SJCRH30 (cell line): ENCODE measurements at regions not wholly inside any gene's neighbourhood (a gene's known extent, or its start where the extent isn't known, plus 50 kb on each side); places are given as distances from the start of the nearest gene placed in this dataset.

ENCODE experiments used
- DNase-seq, 2 experiments: peaks; one replicate each; pipeline ENCODE4 v3.0.0-alpha.2; 2015 to 2020
- H3K27ac ChIP-seq: fragments of 250-450 bp; sonication (Bioruptor Pico); 2 replicates; pipeline ENCODE4 v1.5.1; 2020; ENCODE audit warnings: mild to moderate bottlenecking, moderate library complexity
- H3K27me3 ChIP-seq: fragments of 250-450 bp; sonication (Bioruptor Pico); 2 replicates; pipeline ENCODE4 v1.5.1; 2020; ENCODE audit warnings: mild to moderate bottlenecking, moderate library complexity
- H3K36me3 ChIP-seq: fragments of 250-450 bp; sonication (Bioruptor Pico); 2 replicates; pipeline ENCODE4 v1.5.1; 2020; ENCODE audit warnings: mild to moderate bottlenecking, moderate library complexity
- H3K4me1 ChIP-seq: fragments of 250-450 bp; sonication (Bioruptor Pico); 2 replicates; pipeline ENCODE4 v1.5.1; 2020; ENCODE audit warnings: mild to moderate bottlenecking, moderate library complexity
- H3K4me3 ChIP-seq: fragments of 250-450 bp; sonication (Bioruptor Pico); 2 replicates; pipeline ENCODE4 v1.5.1; 2020; ENCODE audit warnings: mild to moderate bottlenecking, moderate library complexity
- H3K9me3 ChIP-seq: fragments of 250-450 bp; sonication (Bioruptor Pico); replicated peaks from 2 replicates; pipeline ENCODE4 v1.5.1; 2020; ENCODE audit warnings: mild to moderate bottlenecking, moderate library complexity

- no peaks in the 10 kb centered on the region for H3K27me3 ChIP-seq
- no peaks in the 10 kb centered on the region for H3K9me3 ChIP-seq
- H3K36me3 ChIP-seq = no peaks in the 10 kb centered on the region
- no peak overlapping the region for H3K4me3 ChIP-seq
- DNase-seq = no peak
- H3K27ac ChIP-seq = no peak overlapping the region
- no peaks in the 10 kb centered on the region for H3K4me1 ChIP-seq
Observed at GRCh38 chr5:91998774-91999173, 615.7 kb upstream of the ARRDC3 start.

- H3K36me3 ChIP-seq = no peaks in the 10 kb centered on the region
- H3K4me1 ChIP-seq = peaks cover 10% of the 10 kb centered on the region
- H3K27me3 ChIP-seq = no peaks in the 10 kb centered on the region
- no peak overlapping the region for H3K4me3 ChIP-seq
- H3K9me3 ChIP-seq = no peaks in the 10 kb centered on the region
- H3K27ac ChIP-seq = no peak overlapping the region
- DNase-seq = no peak
Observed at GRCh38 chr5:91983869-91984268, 600.8 kb upstream of the ARRDC3 start.

DNA sequence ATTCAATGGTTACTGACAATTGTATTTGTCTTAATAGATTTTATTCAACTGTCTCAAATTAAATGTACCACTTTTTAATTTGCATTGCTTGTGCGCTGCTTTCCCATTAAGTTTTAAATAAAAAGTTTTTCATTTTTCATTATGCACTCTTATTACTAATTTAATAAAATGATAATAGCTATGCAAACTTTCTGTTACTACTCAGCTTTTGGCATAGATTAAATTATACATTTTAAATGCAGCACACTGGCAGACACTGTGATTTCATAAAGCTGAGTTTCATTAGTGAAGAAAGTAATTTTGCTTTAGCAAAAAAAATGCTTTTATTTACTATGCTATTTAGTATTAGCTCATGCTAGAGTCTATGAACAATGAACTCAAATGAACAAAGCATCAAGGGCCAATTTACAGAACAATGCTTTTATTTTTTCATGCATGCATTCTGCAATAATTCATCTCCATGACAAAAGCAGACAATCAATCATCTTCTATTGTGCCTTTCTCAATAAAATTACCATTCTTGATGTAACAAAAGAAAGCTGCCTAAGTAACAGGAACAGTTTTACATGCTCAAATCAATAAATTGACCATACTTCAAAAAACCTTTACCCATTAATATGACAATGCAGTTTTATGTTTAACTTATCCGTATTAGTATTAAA is 595.2 kb upstream of the ARRDC3 start:
- no peaks in the 10 kb centered on the region for H3K9me3 ChIP-seq
- H3K4me3 ChIP-seq = no peak overlapping the region
- H3K4me1 ChIP-seq = peaks cover 50% of the 10 kb centered on the region
- H3K27me3 ChIP-seq = no peaks in the 10 kb centered on the region
- H3K36me3 ChIP-seq = no peaks in the 10 kb centered on the region
- peak overlapping the region; percentile 89 for H3K27ac ChIP-seq
- peak in 1 of 2 experiments; percentile 26 for DNase-seq

DNA sequence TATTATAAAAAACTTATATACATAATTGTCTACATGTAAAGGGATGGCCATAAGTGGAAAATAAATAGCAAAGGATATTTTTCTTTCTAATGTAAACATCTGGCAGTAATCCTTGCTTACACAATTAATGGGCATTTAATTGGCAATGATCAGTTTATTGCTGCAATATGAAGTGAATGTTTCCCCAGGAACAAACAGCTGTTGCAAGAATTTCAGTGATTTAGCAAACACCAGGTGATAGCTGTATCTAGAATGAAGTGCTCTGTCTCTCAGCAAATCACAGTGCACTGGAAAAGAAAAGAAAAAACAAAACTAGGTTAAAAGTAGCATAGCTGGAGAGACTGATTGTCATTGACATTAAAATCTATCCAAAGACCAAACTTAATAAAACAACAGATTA is 594.5 kb upstream of the ARRDC3 start:
- H3K4me1 ChIP-seq = peaks cover 50% of the 10 kb centered on the region
- DNase-seq = peak; percentile 57 to 93
- H3K27ac ChIP-seq = peak overlapping the region; percentile 89

GRCh38 chr5:91976451-91976850 is 593.3 kb upstream of the ARRDC3 start:
- Histone ChIP-seq H3K36me3 (no peaks in the 10 kb centered on the region), H3K27ac (peak overlapping the region; percentile 89), H3K4me1 (peaks cover 50% of the 10 kb centered on the region), H3K9me3 (0 out of 2 replicates have a peak, but pooled peaks cover 2% of the 10 kb centered on the region), H3K27me3 (no peaks in the 10 kb centered on the region), H3K4me3 (0 out of 2 replicates have a peak overlapping the region, but pooled peaks have one; percentile 4)
- DNase-seq = peak; percentile 48 to 80

More for the DNA sequence above, 594.5 kb upstream of the ARRDC3 start:
- no peaks in the 10 kb centered on the region for H3K9me3 ChIP-seq
- H3K27me3 ChIP-seq = no peaks in the 10 kb centered on the region
- no peaks in the 10 kb centered on the region for H3K36me3 ChIP-seq
- H3K4me3 ChIP-seq = no peak overlapping the region

DNA sequence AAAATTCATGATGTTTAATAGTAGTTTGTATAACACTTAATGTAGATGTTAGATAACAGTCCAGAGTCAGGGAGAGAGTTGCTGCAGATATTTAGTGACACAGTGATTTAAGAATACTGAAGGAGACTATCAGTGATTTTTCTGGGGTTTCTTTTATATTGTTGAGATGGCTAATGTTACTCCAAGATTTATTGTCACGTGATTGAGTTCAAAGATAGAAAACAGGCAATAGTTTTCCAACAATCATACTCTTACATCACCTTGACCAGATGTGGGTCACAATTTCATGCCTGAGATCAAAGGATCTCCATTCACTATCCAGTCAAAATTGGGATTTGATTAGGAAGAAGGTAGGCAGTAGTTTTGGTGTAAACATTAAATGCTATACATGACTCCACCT is 580.0 kb upstream of the ARRDC3 start:
- Histone ChIP-seq H3K27ac (no peak overlapping the region), H3K4me3 (no peak overlapping the region), H3K27me3 (no peaks in the 10 kb centered on the region), H3K9me3 (no peaks in the 10 kb centered on the region; the same call in 1 of the 2 replicates), H3K4me1 (no peaks in the 10 kb centered on the region), H3K36me3 (no peaks in the 10 kb centered on the region)
- no peak for DNase-seq

- H3K9me3 ChIP-seq = no peaks in the 10 kb centered on the region; the same call in 1 of the 2 replicates
- DNase-seq = no peak
- peaks cover 35% of the 10 kb centered on the region for H3K4me1 ChIP-seq
- no peaks in the 10 kb centered on the region for H3K27me3 ChIP-seq
- no peak overlapping the region for H3K4me3 ChIP-seq
- H3K27ac ChIP-seq = no peak overlapping the region
- H3K36me3 ChIP-seq = no peaks in the 10 kb centered on the region
Observed at GRCh38 chr5:91957666-91958065, 574.5 kb upstream of the ARRDC3 start.

GRCh38 chr5:91956738-91957137 is 573.6 kb upstream of the ARRDC3 start:
- peak; percentile 44 to 71 for DNase-seq
- Histone ChIP-seq H3K27ac (peak overlapping the region; percentile 91), H3K36me3 (no peaks in the 10 kb centered on the region), H3K27me3 (no peaks in the 10 kb centered on the region), H3K9me3 (no peaks in the 10 kb centered on the region; the same call in 1 of the 2 replicates), H3K4me1 (peaks cover 35% of the 10 kb centered on the region), H3K4me3 (no peak overlapping the region)

DNA sequence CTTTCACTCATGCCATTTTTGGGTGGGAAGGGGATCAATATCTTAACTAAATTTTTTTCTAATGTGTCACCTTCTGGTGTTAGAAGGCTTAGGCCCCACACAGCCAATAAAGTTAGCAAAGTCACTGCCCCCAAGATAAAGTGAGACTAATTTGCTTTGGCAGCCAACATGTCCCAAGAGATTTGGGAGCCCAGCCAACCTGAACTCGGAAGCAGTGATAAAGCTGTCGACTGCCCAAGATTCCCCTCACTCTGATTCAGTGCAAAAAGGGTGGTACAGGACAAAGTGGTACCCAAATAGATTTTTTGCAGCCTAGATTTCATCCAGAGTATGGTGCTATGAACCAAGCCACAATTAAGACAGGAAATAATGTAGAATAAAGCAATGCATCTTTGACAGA is 572.5 kb upstream of the ARRDC3 start:
- Histone ChIP-seq H3K4me1 (peaks cover 35% of the 10 kb centered on the region), H3K9me3 (no peaks in the 10 kb centered on the region), H3K36me3 (no peaks in the 10 kb centered on the region), H3K27me3 (no peaks in the 10 kb centered on the region), H3K4me3 (no peak overlapping the region), H3K27ac (peak overlapping the region; percentile 91)
- DNase-seq = peak; percentile 87 to 94

DNA sequence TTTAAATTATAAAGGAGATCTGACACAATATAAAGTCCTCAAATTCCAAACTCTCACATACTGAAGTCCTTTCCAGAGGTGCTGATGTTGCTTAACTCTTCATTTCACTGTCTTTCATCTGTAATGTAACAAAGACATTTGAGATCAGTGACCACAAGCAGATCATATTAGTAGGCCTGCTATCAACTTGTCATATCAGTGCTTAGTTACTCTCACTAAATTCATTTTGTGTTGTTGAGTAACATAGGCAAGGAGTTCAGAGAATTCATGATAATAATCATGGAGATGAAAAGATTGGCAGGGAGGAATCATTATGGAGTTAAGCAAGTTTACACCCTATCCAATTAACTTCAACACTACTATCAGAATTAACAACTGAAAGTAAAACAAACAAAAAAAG is 571.0 kb upstream of the ARRDC3 start:
- Histone ChIP-seq H3K9me3 (no peaks in the 10 kb centered on the region), H3K36me3 (no peaks in the 10 kb centered on the region), H3K27me3 (no peaks in the 10 kb centered on the region), H3K4me1 (peaks cover 35% of the 10 kb centered on the region), H3K4me3 (no peak overlapping the region), H3K27ac (no peak overlapping the region)
- DNase-seq = no peak

- Histone ChIP-seq H3K27ac (no peak overlapping the region), H3K4me3 (no peak overlapping the region), H3K4me1 (peaks cover 13% of the 10 kb centered on the region), H3K36me3 (0 out of 2 replicates have a peak, but pooled peaks cover 2% of the 10 kb centered on the region), H3K9me3 (no peaks in the 10 kb centered on the region), H3K27me3 (no peaks in the 10 kb centered on the region)
- DNase-seq = no peak
Observed at GRCh38 chr5:91950328-91950727, 567.2 kb upstream of the ARRDC3 start.

GRCh38 chr5:91946870-91947269 is 563.8 kb upstream of the ARRDC3 start:
- Histone ChIP-seq H3K27me3 (no peaks in the 10 kb centered on the region), H3K4me1 (no peaks in the 10 kb centered on the region), H3K4me3 (no peak overlapping the region), H3K9me3 (no peaks in the 10 kb centered on the region), H3K36me3 (0 out of 2 replicates have a peak, but pooled peaks cover 3% of the 10 kb centered on the region), H3K27ac (no peak overlapping the region)
- no peak for DNase-seq

DNA sequence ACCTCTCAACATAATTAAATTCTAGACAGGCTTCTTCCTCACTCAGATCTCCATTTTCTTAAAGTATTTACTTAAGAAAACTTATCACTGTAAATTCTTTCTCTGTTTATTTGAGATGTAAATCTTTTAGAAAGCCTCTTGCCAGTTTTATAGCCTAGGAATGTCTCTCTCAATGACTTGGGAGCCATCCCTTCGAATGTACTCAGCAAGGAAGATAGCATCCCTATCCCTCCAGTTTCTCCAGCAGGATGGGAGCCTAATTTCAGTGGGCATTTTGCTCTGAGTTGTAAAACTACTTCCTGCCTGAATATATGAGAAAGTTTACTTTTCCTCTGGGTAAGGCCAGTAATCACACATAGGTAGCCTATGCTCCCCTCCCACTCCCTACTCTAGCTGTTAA is 558.5 kb upstream of the ARRDC3 start:
- Histone ChIP-seq H3K9me3 (no peaks in the 10 kb centered on the region), H3K4me3 (no peak overlapping the region), H3K4me1 (peaks cover 3% of the 10 kb centered on the region; the same call in 1 of the 2 replicates), H3K27ac (no peak overlapping the region), H3K36me3 (0 out of 2 replicates have a peak, but pooled peaks cover 3% of the 10 kb centered on the region), H3K27me3 (no peaks in the 10 kb centered on the region)
- no peak for DNase-seq

GRCh38 chr5:91938441-91938840 is 555.3 kb upstream of the ARRDC3 start:
- Histone ChIP-seq H3K4me3 (no peak overlapping the region), H3K9me3 (no peaks in the 10 kb centered on the region), H3K36me3 (no peaks in the 10 kb centered on the region), H3K27me3 (no peaks in the 10 kb centered on the region), H3K4me1 (peaks cover 3% of the 10 kb centered on the region; the same call in 1 of the 2 replicates), H3K27ac (no peak overlapping the region)
- no peak for DNase-seq

- no peaks in the 10 kb centered on the region for H3K9me3 ChIP-seq
- DNase-seq = no peak
- H3K4me3 ChIP-seq = no peak overlapping the region
- H3K27ac ChIP-seq = no peak overlapping the region
- H3K4me1 ChIP-seq = peaks cover 3% of the 10 kb centered on the region; the same call in 1 of the 2 replicates
- H3K36me3 ChIP-seq = no peaks in the 10 kb centered on the region
- H3K27me3 ChIP-seq = no peaks in the 10 kb centered on the region
Observed at GRCh38 chr5:91937121-91937520, 554.0 kb upstream of the ARRDC3 start.

DNA sequence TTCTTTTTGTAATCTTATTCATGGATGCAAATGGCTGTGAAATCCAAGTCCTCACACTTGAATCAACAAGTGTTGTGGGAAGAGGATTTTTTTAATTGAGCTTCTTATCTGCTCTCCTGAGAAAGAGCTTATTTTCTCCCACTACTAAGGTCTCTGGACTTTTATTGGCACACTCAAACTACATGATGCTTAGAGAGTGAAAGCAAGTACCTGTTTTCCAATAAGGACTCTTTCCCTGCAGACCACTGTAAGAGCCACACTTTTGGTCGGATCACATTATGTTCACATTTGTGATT is 546.4 kb upstream of the ARRDC3 start:
- DNase-seq = peak in 1 of 2 experiments; percentile 65
- Histone ChIP-seq H3K36me3 (no peaks in the 10 kb centered on the region), H3K27ac (no peak overlapping the region), H3K27me3 (no peaks in the 10 kb centered on the region), H3K9me3 (no peaks in the 10 kb centered on the region), H3K4me3 (no peak overlapping the region), H3K4me1 (peaks cover 9% of the 10 kb centered on the region)
